ENCODE measurements at regions not wholly inside any gene's neighbourhood (a gene's known extent, or its start where the extent isn't known, plus 50 kb on each side); places are given as distances from the start of the nearest gene placed in this dataset.

- no peak overlapping the region for H4K8ac ChIP-seq (ENCODE audit: extremely low read depth, insufficient read depth, low read length)
- H2AFZ ChIP-seq (ENCODE audit: low read length): no peak overlapping the region
- H3K27me3 ChIP-seq (replicated peaks in 1 of 4; ENCODE audit: control insufficient read depth in 3 of 4, extremely low read depth in 1 of 4, insufficient read depth in 3 of 4, low read length in 3 of 4): no peaks in the 10 kb centered on the region
- TF ChIP-seq JUND (IDR thresholded peaks at IDR 0.05; ENCODE audit: low read length) (no peak), YY1 (IDR thresholded peaks at IDR 0.05; ENCODE audit: low read depth, low read length) (no peak), CHD1 (IDR thresholded peaks at IDR 0.05; ENCODE audit: low read depth, low read length) (no peak), SP1 (IDR thresholded peaks at IDR 0.05; ENCODE audit: low read depth, low read length) (no peak), KDM4A (IDR thresholded peaks at IDR 0.05; ENCODE audit: low read depth, low read length, severe bottlenecking) (no peak), BRCA1 (IDR thresholded peaks at IDR 0.05; ENCODE audit: low read depth, low read length) (no peak), CBX8 (IDR thresholded peaks at IDR 0.05; ENCODE audit: borderline replicate concordance, low read depth, low read length) (no peak)
- H3K4me1 ChIP-seq (replicated peaks in 1 of 4; ENCODE audit: control insufficient read depth in 3 of 4, insufficient read depth in 4 of 4, low read length in 3 of 4): no peaks in the 10 kb centered on the region
- DNase-seq (ENCODE audit: low read depth in 1 of 2, low spot score in 2 of 2): no peak
- peaks cover 3 to 15% of the 10 kb centered on the region in 2 experiments; a peak in 3 of 4 replicates for H3K9me3 ChIP-seq (ENCODE audit: insufficient read depth in 2 of 2, low read depth in 1 of 2, low read length in 1 of 2)
- H2BK12ac ChIP-seq (ENCODE audit: low read depth, low read length): no peak overlapping the region
- no peaks in the 10 kb centered on the region for H3K79me2 ChIP-seq (ENCODE audit: control insufficient read depth in 1 of 2, insufficient read depth in 2 of 2, low read length in 2 of 2)
- H3K79me1 ChIP-seq (ENCODE audit: low read depth, low read length): no peaks in the 10 kb centered on the region
- no peak overlapping the region for H3K56ac ChIP-seq (replicated peaks; ENCODE audit: insufficient read length, low read depth, low read length)
- no peak overlapping the region for H2BK5ac ChIP-seq (ENCODE audit: low read depth, low read length)
- ChIA-PET CTCF (ENCODE audit: partially characterized antibody) (interaction anchor here (0.7 to 1.5 kb wide), 3 partner anchors 11 to 49 kb away, joined by 3 to 4 read pairs (median 3); no protein-coding TSS in a partner anchor), POLR2A (ENCODE audit: partially characterized antibody) (no interaction called here)
- H3K18ac ChIP-seq (ENCODE audit: extremely low read depth, low read length): no peak overlapping the region
- H3K4me2 ChIP-seq (ENCODE audit: insufficient read depth in 1 of 2, low read depth in 2 of 2, low read length in 2 of 2): no peak overlapping the region
- H4K91ac ChIP-seq (replicated peaks; ENCODE audit: insufficient read length, low read length): no peak overlapping the region
- H3K4ac ChIP-seq (replicated peaks; ENCODE audit: insufficient read length, low read depth, low read length): no peak overlapping the region
- H3K23me2 ChIP-seq (ENCODE audit: low read depth, low read length): no peaks in the 10 kb centered on the region
- no peak overlapping the region for H2BK15ac ChIP-seq (ENCODE audit: low read length)
- H4K20me1 ChIP-seq (replicated peaks in 1 of 2; ENCODE audit: control insufficient read depth in 1 of 2, insufficient read depth in 2 of 2, low read length in 2 of 2): no peaks in the 10 kb centered on the region
- H2AK5ac ChIP-seq (ENCODE audit: low read depth, low read length): no peak overlapping the region
- H3K4me3 ChIP-seq (ENCODE audit: extremely low read depth in 1 of 4, insufficient read depth in 2 of 4, low read depth in 3 of 4, low read length in 4 of 4): no peak overlapping the region
- H3K27ac ChIP-seq (ENCODE audit: low read depth, low read length): no peak overlapping the region
- no peak overlapping the region for H4K5ac ChIP-seq (ENCODE audit: insufficient read length, low read depth, low read length)
- no peak overlapping the region for H2BK20ac ChIP-seq (ENCODE audit: low read length)
- no peak overlapping the region for H2BK120ac ChIP-seq (replicated peaks; ENCODE audit: low read depth, low read length)
- H3K23ac ChIP-seq (ENCODE audit: insufficient read length): no peak overlapping the region
- no peak for FAIRE-seq
- H3K14ac ChIP-seq (ENCODE audit: insufficient read length): no peak overlapping the region
- H3K9ac ChIP-seq (replicated peaks in 1 of 4; ENCODE audit: extremely low read depth in 1 of 4, low read depth in 3 of 4, low read length in 3 of 4): no peak overlapping the region
- no peaks in the 10 kb centered on the region for H3K36me3 ChIP-seq (ENCODE audit: control insufficient read depth in 2 of 4, insufficient read depth in 4 of 4, low read length in 3 of 4)
Measured at GRCh38 chr17:74139120-74139519, 64.4 kb upstream of the RPL38 start.
